Spleen (tissue), 7 donors: ENCODE measurements at regions not wholly inside any gene's neighbourhood (a gene's known extent, or its start where the extent isn't known, plus 50 kb on each side); places are given as distances from the start of the nearest gene placed in this dataset.

Experiments
- CTCF ChIP-seq, 11 experiments: fragments of 200-600 bp in 7 of 11; fragments of 450-650 bp in 4 of 11; sonication (generic) in 4 of 11; IDR thresholded peaks in 8 of 11; conservative IDR thresholded peaks in 3 of 11; 1 replicate in 7 of 11; 2 replicates in 4 of 11; pipeline versions ENCODE4 v1.4.0 to v1.8.0; 2016 to 2021; ENCODE audit warnings: antibody characterized with exemption in 11 of 11, inconsistent platforms in 4 of 11, mild to moderate bottlenecking in 1 of 11
- POLR2A ChIP-seq, 3 donors: fragments of 450-650 bp; IDR thresholded peaks; one replicate each; pipeline ENCODE4 v1.5.1; 2017; ENCODE audit warnings: antibody characterized with exemption in 3 of 3, mild to moderate bottlenecking in 1 of 3
- POLR2AphosphoS5 ChIP-seq, 3 donors: sonication (generic); formaldehyde crosslinking; IDR thresholded peaks; one replicate each; pipeline ENCODE4 v1.5.1; 2017; ENCODE audit warnings: antibody characterized with exemption in 3 of 3
- donor health status: DM: no; HTN: no; CAD: no; lungs with moderate emphysema.
- donor health status: DM: no; HTN: no; CAD: no.
- donor health status: DM: no; HTN: no; CAD: no.

GRCh38 chr11:42596576-42597145 is 715.1 kb upstream of the API5 start:
- TF ChIP-seq CTCF (IDR thresholded peaks at IDR 0.05 in 8 of 11, conservative IDR thresholded peaks at IDR 0.05 in 3 of 11) (no peak), POLR2AphosphoS5 (IDR thresholded peaks at IDR 0.05) (no peak), POLR2A (IDR thresholded peaks at IDR 0.05) (no peak)
